ENCODE measurements at regions not wholly inside any gene's neighbourhood (a gene's known extent, or its start where the extent isn't known, plus 50 kb on each side); places are given as distances from the start of the nearest gene placed in this dataset.

DNA sequence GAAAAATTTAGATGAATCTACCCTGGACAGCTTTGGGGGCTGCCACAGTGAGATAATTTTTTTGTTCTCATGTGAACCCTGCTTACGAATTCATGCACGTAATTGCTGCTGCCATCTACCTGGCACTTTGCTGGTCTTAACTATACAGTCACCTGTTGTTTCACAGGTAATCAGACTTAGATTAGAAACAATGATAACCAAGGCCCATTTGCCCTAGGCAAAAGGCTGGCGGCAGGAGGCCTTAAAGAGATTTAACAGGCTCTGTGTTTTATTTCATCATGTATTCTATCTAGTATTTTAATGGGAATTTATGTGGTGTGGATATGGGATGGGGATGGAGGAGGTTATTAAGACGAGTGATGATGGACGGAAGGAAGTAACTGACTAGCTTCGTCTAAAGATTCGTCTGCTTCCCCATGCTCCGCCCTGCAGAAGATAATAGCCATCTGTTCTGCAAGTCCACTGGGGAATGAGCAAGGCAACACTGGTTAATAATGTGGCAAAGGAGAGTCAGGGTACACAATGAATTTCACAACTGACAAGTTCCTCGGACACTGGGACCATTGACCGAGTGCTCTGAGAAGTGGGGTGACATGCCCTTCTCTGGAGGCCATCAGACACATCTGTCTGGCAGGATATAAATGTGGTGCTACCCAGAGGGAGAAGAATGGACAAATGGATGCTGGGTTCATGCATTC, 291.8 kb upstream of the TNP1 start:
- Histone ChIP-seq H3K4me3 (no peak overlapping the region), H3K36me3 (ENCODE audit: insufficient read depth, low read length) (no peaks in the 10 kb centered on the region), H3K9me3 (ENCODE audit: low read depth, low read length) (no peaks in the 10 kb centered on the region), H3K27ac (no peak overlapping the region), H3K9ac (ENCODE audit: insufficient read length) (no peak overlapping the region)
- TF ChIP-seq POLR2AphosphoS5 (IDR thresholded peaks at IDR 0.05; ENCODE audit: borderline replicate concordance, low read depth, low read length) (no peak), FOXP2 (optimal IDR thresholded peaks at IDR 0.05; ENCODE audit: control extremely low read depth, extremely low read length, insufficient read depth) (no peak), EZH2 (IDR thresholded peaks at IDR 0.05) (no peak)
- no peak for DNase-seq (ENCODE audit: low read depth, low spot score)

- TF ChIP-seq FOXP2 (optimal IDR thresholded peaks at IDR 0.05; ENCODE audit: control extremely low read depth, extremely low read length, insufficient read depth) = no peak
- TF ChIP-seq EZH2 (IDR thresholded peaks at IDR 0.05) = no peak
- no peak for TF ChIP-seq POLR2AphosphoS5 (IDR thresholded peaks at IDR 0.05; ENCODE audit: borderline replicate concordance, low read depth, low read length)
- no peak overlapping the region for H3K9ac ChIP-seq (ENCODE audit: insufficient read length)
- H3K36me3 ChIP-seq (ENCODE audit: insufficient read depth, low read length) = no peaks in the 10 kb centered on the region
- no peak overlapping the region for H3K27ac ChIP-seq
- DNase-seq (ENCODE audit: low read depth, low spot score) = no peak
- H3K4me3 ChIP-seq = no peak overlapping the region
- no peaks in the 10 kb centered on the region for H3K9me3 ChIP-seq (ENCODE audit: low read depth, low read length)
These were observed 290.4 kb upstream of the TNP1 start for GRCh38 chr2:217150236-217150635.

DNA sequence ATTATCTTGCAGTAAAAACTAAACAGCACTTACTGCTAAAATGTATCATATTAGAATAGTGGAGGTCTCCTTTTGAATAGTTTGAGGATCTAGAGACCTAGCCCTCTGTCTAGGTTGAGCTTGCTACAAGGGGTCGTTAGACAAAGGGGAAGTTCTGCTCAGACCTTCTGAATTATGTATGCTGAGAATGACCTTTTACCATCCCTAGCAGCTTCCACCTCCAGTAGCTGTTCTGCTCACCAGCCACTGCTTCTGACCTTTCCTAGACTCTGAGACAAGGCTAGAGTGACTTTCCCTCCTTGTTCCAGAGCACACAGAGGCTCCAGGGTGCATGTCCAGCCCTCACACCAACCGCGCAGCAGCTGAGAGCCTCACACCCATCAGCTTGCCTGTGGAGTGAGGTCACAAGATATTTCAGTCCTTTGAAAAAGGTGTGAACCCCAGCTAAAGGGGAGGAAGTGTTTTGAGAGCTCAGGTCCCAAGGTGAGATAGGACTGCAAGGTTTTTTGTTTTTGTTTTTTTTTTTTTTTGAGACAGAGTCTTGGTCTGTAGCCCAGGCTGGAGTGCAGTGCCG, 289.3 kb upstream of the TNP1 start:
- Histone ChIP-seq H3K9ac (ENCODE audit: insufficient read length) (no peak overlapping the region), H3K36me3 (ENCODE audit: insufficient read depth, low read length) (no peaks in the 10 kb centered on the region), H3K27ac (no peak overlapping the region), H3K9me3 (ENCODE audit: low read depth, low read length) (no peaks in the 10 kb centered on the region), H3K4me3 (no peak overlapping the region)
- TF ChIP-seq FOXP2 (optimal IDR thresholded peaks at IDR 0.05; ENCODE audit: control extremely low read depth, extremely low read length, insufficient read depth) = no peak
- no peak for TF ChIP-seq EZH2 (IDR thresholded peaks at IDR 0.05)
- DNase-seq (ENCODE audit: low read depth, low spot score) = no peak

- Histone ChIP-seq H3K9ac (ENCODE audit: insufficient read length) (no peak overlapping the region), H3K4me3 (no peak overlapping the region), H3K9me3 (ENCODE audit: low read depth, low read length) (no peaks in the 10 kb centered on the region), H3K27ac (no peak overlapping the region), H3K36me3 (ENCODE audit: insufficient read depth, low read length) (no peaks in the 10 kb centered on the region)
- DNase-seq (ENCODE audit: low read depth, low spot score) = no peak
- no peak for TF ChIP-seq FOXP2 (optimal IDR thresholded peaks at IDR 0.05; ENCODE audit: control extremely low read depth, extremely low read length, insufficient read depth)
- TF ChIP-seq EZH2 (IDR thresholded peaks at IDR 0.05) = no peak
- no peak for TF ChIP-seq POLR2AphosphoS5 (IDR thresholded peaks at IDR 0.05; ENCODE audit: borderline replicate concordance, low read depth, low read length)
These were observed 288.0 kb upstream of the TNP1 start for GRCh38 chr2:217147818-217148217.

GRCh38 chr2:217146956-217147355, 287.1 kb upstream of the TNP1 start:
- no peaks in the 10 kb centered on the region for H3K36me3 ChIP-seq (ENCODE audit: insufficient read depth, low read length)
- no peak overlapping the region for H3K4me3 ChIP-seq
- no peaks in the 10 kb centered on the region for H3K9me3 ChIP-seq (ENCODE audit: low read depth, low read length)
- H3K9ac ChIP-seq (ENCODE audit: insufficient read length) = no peak overlapping the region
- no peak for TF ChIP-seq POLR2AphosphoS5 (IDR thresholded peaks at IDR 0.05; ENCODE audit: borderline replicate concordance, low read depth, low read length)
- no peak for TF ChIP-seq EZH2 (IDR thresholded peaks at IDR 0.05)
- no peak for TF ChIP-seq FOXP2 (optimal IDR thresholded peaks at IDR 0.05; ENCODE audit: control extremely low read depth, extremely low read length, insufficient read depth)
- H3K27ac ChIP-seq = no peak overlapping the region
- no peak for DNase-seq (ENCODE audit: low read depth, low spot score)

DNA sequence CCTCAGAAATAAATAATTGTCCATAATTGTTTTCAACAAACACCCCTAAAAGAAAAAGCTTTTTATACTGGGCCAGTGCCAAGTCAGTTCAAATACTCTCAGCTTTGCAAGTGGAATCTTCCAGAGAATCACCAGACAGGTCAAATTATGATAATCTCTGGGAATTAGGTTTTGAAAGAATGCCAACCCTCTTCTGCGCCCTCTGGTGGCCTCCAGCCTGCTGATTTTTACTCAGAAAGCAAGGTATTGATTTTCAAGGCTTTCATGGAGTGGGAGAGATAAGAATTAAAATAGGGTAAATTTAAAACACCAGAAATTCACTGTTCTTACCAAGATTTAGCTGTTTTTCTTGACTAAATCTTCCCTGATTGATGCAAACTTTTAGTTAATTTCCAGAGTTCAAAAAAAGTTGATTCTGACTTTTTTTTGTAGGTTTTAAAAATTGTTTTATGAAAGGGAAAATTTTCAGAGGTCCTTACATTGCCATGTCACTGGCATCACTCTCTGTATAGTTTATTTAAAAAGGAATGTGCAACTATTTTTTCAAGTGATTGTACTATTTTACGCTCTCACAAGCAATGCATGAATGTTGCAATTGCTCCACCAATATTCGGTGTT, 282.9 kb upstream of the TNP1 start:
- Histone ChIP-seq H3K36me3 (ENCODE audit: insufficient read depth, low read length) (no peaks in the 10 kb centered on the region), H3K4me3 (no peak overlapping the region), H3K9me3 (ENCODE audit: low read depth, low read length) (no peaks in the 10 kb centered on the region), H3K9ac (ENCODE audit: insufficient read length) (no peak overlapping the region), H3K27ac (no peak overlapping the region)
- no peak for TF ChIP-seq FOXP2 (optimal IDR thresholded peaks at IDR 0.05; ENCODE audit: control extremely low read depth, extremely low read length, insufficient read depth)
- no peak for TF ChIP-seq EZH2 (IDR thresholded peaks at IDR 0.05)
- TF ChIP-seq POLR2AphosphoS5 (IDR thresholded peaks at IDR 0.05; ENCODE audit: borderline replicate concordance, low read depth, low read length) = no peak
- no peak for DNase-seq (ENCODE audit: low read depth, low spot score)

- no peaks in the 10 kb centered on the region for H3K36me3 ChIP-seq (ENCODE audit: insufficient read depth, low read length)
- H3K4me3 ChIP-seq = no peak overlapping the region
- TF ChIP-seq FOXP2 (optimal IDR thresholded peaks at IDR 0.05; ENCODE audit: control extremely low read depth, extremely low read length, insufficient read depth) (no peak), POLR2AphosphoS5 (IDR thresholded peaks at IDR 0.05; ENCODE audit: borderline replicate concordance, low read depth, low read length) (no peak), EZH2 (IDR thresholded peaks at IDR 0.05) (no peak)
- no peaks in the 10 kb centered on the region for H3K9me3 ChIP-seq (ENCODE audit: low read depth, low read length)
- no peak for DNase-seq (ENCODE audit: low read depth, low spot score)
- H3K27ac ChIP-seq = no peak overlapping the region
- no peak overlapping the region for H3K9ac ChIP-seq (ENCODE audit: insufficient read length)
These were observed 278.4 kb upstream of the TNP1 start for GRCh38 chr2:217138284-217138683.

GRCh38 chr2:217127744-217128143, 267.9 kb upstream of the TNP1 start:
- Histone ChIP-seq H3K9ac (ENCODE audit: insufficient read length) (no peak overlapping the region), H3K4me3 (no peak overlapping the region), H3K36me3 (ENCODE audit: insufficient read depth, low read length) (no peaks in the 10 kb centered on the region), H3K27ac (no peak overlapping the region), H3K9me3 (ENCODE audit: low read depth, low read length) (no peaks in the 10 kb centered on the region)
- DNase-seq (ENCODE audit: low read depth, low spot score) = no peak
- TF ChIP-seq EZH2 (IDR thresholded peaks at IDR 0.05) (no peak), FOXP2 (optimal IDR thresholded peaks at IDR 0.05; ENCODE audit: control extremely low read depth, extremely low read length, insufficient read depth) (no peak), POLR2AphosphoS5 (IDR thresholded peaks at IDR 0.05; ENCODE audit: borderline replicate concordance, low read depth, low read length) (no peak)

Measured in SK-N-MC (cell line).